MCF 10A (cell line): ENCODE measurements at regions not wholly inside any gene's neighbourhood (a gene's known extent, or its start where the extent isn't known, plus 50 kb on each side); places are given as distances from the start of the nearest gene placed in this dataset.

Source experiments
- BruUV-seq: library from RNA; stranded (reverse); fragments of 400-500 nt; replicated peaks from 2 replicates; lab custom pipeline; 2021; lab: Mats Ljungman, UMichigan
- CTCF ChIA-PET: fragments of 300-600 bp; sonication (Branson Sonifier 250); formaldehyde crosslinking; extraction: SDS; loops from one replicate; lab custom pipeline; 2021; ENCODE audit warnings: antibody characterized with exemption, inconsistent platforms; lab: Yijun Ruan, JAX
- POLR2A ChIA-PET: fragments of 300-600, 350-650 bp; sonication (Branson Sonifier 250); formaldehyde crosslinking; extraction: SDS; loops from one replicate; lab custom pipeline; 2020; ENCODE audit warnings: antibody characterized with exemption, inconsistent platforms; lab: Yijun Ruan, JAX
- DNase-seq: peaks from one replicate; pipeline ENCODE4 v3.0.0-alpha.2; 2018; ENCODE audit not compliant: unreplicated experiment
- H3K27ac Mint-ChIP-seq: one replicate; pipeline ENCODE4 v1.8.0; 2022; ENCODE audit warnings: mild to moderate bottlenecking, low read depth, mixed read lengths; ENCODE audit not compliant: unreplicated experiment
- H3K27me3 Mint-ChIP-seq: one replicate; pipeline ENCODE4 v1.8.0; 2022; ENCODE audit warnings: mixed read lengths; ENCODE audit not compliant: insufficient read depth, unreplicated experiment
- H3K36me3 Mint-ChIP-seq: one replicate; pipeline ENCODE4 v1.8.0; 2022; ENCODE audit warnings: mild to moderate bottlenecking, moderate library complexity, mixed read lengths; ENCODE audit not compliant: insufficient read depth, unreplicated experiment
- H3K4me1 Mint-ChIP-seq: one replicate; pipeline ENCODE4 v1.8.0; 2022; ENCODE audit warnings: mixed read lengths; ENCODE audit not compliant: insufficient read depth, unreplicated experiment
- H3K4me3 Mint-ChIP-seq: one replicate; pipeline ENCODE4 v1.8.0; 2022; ENCODE audit warnings: mild to moderate bottlenecking, moderate library complexity, mixed read lengths; ENCODE audit not compliant: unreplicated experiment
- H3K9me3 Mint-ChIP-seq: one replicate; pipeline ENCODE4 v1.8.0; 2022; ENCODE audit warnings: mixed read lengths; ENCODE audit not compliant: unreplicated experiment
- intact Hi-C: fragments of 100-400 bp; cut with micrococcal nuclease; formaldehyde crosslinking; loops from 2 replicates; pipeline ENCODE4 v1.14.1; 2022
- TF ChIP-seq, protein P1 (sequence below): fragments of 200-600 bp; IDR thresholded peaks from one replicate; pipeline ENCODE4 v1.8.0; 2022; ENCODE audit warnings: antibody characterized with exemption, mild to moderate bottlenecking; ENCODE audit not compliant: unreplicated experiment

DNA sequence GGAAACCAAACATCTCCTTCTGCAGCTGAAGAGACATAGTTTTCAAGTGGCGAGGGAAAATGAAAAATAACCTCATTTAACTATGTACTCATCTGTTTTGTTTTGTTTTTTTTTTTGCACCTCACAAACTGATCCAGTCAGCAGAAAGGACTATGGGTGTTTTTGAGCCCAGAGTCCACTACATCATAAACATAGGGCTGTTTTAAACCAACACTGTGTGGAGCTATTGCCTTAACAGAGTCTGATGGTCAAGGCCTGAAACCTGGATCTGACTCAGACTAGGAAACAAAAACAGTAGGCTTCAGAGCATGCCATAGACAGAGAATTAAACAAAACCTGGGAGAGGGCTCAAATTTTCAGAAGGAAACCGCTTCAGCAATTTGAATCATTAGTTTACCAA lies 99.3 kb upstream of the FSHB start:
- Mint-ChIP-seq H3K4me1 (no peaks in the 10 kb centered on the region), H3K4me3 (no peak overlapping the region), H3K36me3 (peaks cover 6% of the 10 kb centered on the region), H3K27ac (peak overlapping the region; percentile 36), H3K27me3 (no peaks in the 10 kb centered on the region), H3K9me3 (no peaks in the 10 kb centered on the region)
- intact Hi-C loops: loop anchor here (1.0 to 5.0 kb wide), 3 partner anchors 65 to 786 kb away; no protein-coding TSS in a partner anchor
- CTCF ChIA-PET: interaction anchor here (0.5 to 7.8 kb wide), 9 partner anchors 8 to 726 kb away, joined by 3 to 275 read pairs (median 31); partner anchors contain the start of gene ARL14EP
- no TSS peak for BruUV-seq
- TF ChIP-seq, protein P1, sequence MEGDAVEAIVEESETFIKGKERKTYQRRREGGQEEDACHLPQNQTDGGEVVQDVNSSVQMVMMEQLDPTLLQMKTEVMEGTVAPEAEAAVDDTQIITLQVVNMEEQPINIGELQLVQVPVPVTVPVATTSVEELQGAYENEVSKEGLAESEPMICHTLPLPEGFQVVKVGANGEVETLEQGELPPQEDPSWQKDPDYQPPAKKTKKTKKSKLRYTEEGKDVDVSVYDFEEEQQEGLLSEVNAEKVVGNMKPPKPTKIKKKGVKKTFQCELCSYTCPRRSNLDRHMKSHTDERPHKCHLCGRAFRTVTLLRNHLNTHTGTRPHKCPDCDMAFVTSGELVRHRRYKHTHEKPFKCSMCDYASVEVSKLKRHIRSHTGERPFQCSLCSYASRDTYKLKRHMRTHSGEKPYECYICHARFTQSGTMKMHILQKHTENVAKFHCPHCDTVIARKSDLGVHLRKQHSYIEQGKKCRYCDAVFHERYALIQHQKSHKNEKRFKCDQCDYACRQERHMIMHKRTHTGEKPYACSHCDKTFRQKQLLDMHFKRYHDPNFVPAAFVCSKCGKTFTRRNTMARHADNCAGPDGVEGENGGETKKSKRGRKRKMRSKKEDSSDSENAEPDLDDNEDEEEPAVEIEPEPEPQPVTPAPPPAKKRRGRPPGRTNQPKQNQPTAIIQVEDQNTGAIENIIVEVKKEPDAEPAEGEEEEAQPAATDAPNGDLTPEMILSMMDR: no peak
- POLR2A ChIA-PET: interaction anchor here (0.7 to 1.5 kb wide), 3 partner anchors 66 to 670 kb away, joined by 3 to 4 read pairs (median 3); partner anchors contain the start of gene ARL14EP
- DNase-seq: no peak

DNA sequence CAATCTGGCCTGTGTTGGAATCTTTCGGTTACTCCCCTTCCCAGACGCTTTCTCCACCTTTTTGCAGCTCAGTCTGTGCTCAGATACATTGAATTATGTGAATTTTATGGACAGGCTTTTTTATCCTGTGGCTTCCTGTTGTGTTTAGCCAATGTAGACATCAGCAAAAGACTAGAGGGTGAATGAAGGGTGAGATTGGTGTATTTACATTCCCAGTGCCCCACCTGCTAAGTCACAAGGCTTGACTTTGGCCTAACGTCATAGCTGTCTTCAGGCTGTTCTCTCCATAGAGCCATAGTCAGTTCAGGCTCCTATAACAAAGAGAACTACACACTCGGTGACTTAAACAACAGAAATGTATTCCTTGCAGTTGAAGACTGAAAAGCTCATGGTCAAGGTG lies 97.5 kb upstream of the FSHB start:
- TF ChIP-seq, protein P1: no peak
- intact Hi-C loops: loop anchor here (5.0 kb wide), 1 partner anchor 784 kb away; no protein-coding TSS in a partner anchor
- Mint-ChIP-seq H3K4me3 (no peak overlapping the region), H3K9me3 (no peaks in the 10 kb centered on the region), H3K27me3 (no peaks in the 10 kb centered on the region), H3K4me1 (no peaks in the 10 kb centered on the region), H3K36me3 (peaks cover 6% of the 10 kb centered on the region), H3K27ac (no peak overlapping the region)
- BruUV-seq: no TSS peak
- ChIA-PET POLR2A (interaction anchor here (1.5 kb wide), 1 partner anchor 190 kb away, joined by 4 read pairs; the partner anchor contains the start of gene ARL14EP), CTCF (interaction anchor here (0.5 to 7.8 kb wide), 10 partner anchors 10 to 711 kb away, joined by 3 to 275 read pairs (median 5); partner anchors contain the start of gene ARL14EP)
- DNase-seq: no peak

DNA sequence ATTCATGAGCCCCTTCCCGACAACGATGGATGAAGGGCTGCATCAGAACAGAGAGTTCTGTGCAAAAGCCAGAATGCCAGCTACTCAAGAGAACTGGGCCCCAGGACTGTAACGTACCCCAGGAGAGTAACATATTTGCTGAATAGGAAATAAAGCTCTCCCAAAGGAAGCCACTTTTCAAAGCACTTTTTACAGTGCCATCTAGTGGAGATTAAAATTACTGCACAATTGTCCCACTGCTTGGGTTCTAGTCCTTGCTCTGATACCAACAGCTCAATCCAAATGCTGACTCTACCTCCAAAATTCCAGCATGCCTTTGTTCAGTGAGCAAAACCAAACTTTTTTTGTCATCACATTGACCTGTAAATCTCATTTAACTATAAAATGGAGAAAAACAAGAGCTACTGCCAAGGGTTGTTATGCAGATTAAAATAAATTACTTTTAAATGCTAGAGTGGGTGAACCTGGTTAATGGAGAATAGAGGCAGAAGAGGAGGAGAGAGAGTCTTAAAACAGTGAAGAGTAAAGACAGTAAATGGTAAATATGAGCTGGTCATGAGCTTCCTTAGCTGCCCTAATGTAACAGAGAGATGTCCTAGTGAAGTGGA lies 87.6 kb upstream of the FSHB start:
- POLR2A ChIA-PET: interaction anchor here (0.6 to 1.8 kb wide), 5 partner anchors 15 to 699 kb away, joined by 3 to 6 read pairs (median 3); no protein-coding TSS in a partner anchor
- CTCF ChIA-PET: interaction anchor here (0.5 to 6.3 kb wide), 72 partner anchors 10 to 1882 kb away, joined by 3 to 203 read pairs (median 5); partner anchors contain the start of gene ARL14EP
- no TSS peak for BruUV-seq
- H3K4me1 Mint-ChIP-seq: no peaks in the 10 kb centered on the region
- TF ChIP-seq, protein P1: peak; percentile 75
- no peaks in the 10 kb centered on the region for H3K36me3 Mint-ChIP-seq
- no peak overlapping the region for H3K4me3 Mint-ChIP-seq
- H3K27ac Mint-ChIP-seq: no peak overlapping the region
- peak; percentile 60 for DNase-seq
- H3K27me3 Mint-ChIP-seq: no peaks in the 10 kb centered on the region
- intact Hi-C loops: loop anchor here (1.0 to 5.0 kb wide), 2 partner anchors 695 to 711 kb away; no protein-coding TSS in a partner anchor
- H3K9me3 Mint-ChIP-seq: no peaks in the 10 kb centered on the region

DNA sequence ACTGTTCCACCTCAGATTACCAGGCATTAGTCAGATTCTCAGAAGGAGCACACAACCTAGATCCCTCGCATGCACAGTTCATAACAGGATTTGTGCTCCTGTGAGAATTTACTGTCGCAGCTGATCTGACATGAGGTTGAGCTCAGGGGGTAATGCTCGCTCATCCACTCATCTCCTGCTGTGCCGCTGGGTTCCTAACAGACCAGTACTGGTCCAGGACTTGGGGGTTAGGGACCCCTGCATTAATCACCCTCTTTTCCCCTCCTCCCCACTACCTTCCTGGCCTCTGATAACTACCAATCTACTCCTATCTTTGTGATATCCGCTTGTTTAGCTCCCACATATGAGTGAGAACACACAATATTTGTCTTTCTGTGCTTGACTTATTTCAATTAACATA lies 83.5 kb upstream of the FSHB start:
- H3K9me3 Mint-ChIP-seq: no peaks in the 10 kb centered on the region
- H3K4me1 Mint-ChIP-seq: peaks cover 7% of the 10 kb centered on the region
- H3K27me3 Mint-ChIP-seq: no peaks in the 10 kb centered on the region
- TF ChIP-seq, protein P1: no peak
- ChIA-PET CTCF (interaction anchor here (1.0 to 2.1 kb wide), 6 partner anchors 18 to 715 kb away, joined by 3 to 17 read pairs (median 4); no protein-coding TSS in a partner anchor), POLR2A (interaction anchor here (1.0 kb wide), 1 partner anchor 10 kb away, joined by 3 read pairs; no protein-coding TSS in a partner anchor)
- intact Hi-C loops: no loop called here
- no peak overlapping the region for H3K4me3 Mint-ChIP-seq
- no peak for DNase-seq
- H3K27ac Mint-ChIP-seq: no peak overlapping the region
- no TSS peak for BruUV-seq
- no peaks in the 10 kb centered on the region for H3K36me3 Mint-ChIP-seq
